Endothelial cell (in vitro differentiated cells): ENCODE measurements at regions not wholly inside any gene's neighbourhood (a gene's known extent, or its start where the extent isn't known, plus 50 kb on each side); places are given as distances from the start of the nearest gene placed in this dataset.

Experiments used
- DNase-seq: peaks from one replicate; pipeline ENCODE4 v3.0.0; 2021; ENCODE audit warnings: low spot score
- H3K27ac Mint-ChIP-seq: one replicate; pipeline ENCODE4 v1.8.0; 2021; ENCODE audit warnings: mixed read lengths, inconsistent platforms; ENCODE audit not compliant: unreplicated experiment
- H3K27me3 Mint-ChIP-seq: one replicate; pipeline ENCODE4 v1.8.0; 2021; ENCODE audit warnings: mild to moderate bottlenecking, moderate library complexity, mixed read lengths, inconsistent platforms; ENCODE audit not compliant: unreplicated experiment
- H3K36me3 Mint-ChIP-seq: one replicate; pipeline ENCODE4 v1.8.0; 2021; ENCODE audit warnings: mild to moderate bottlenecking, low read depth, mixed read lengths, inconsistent platforms; ENCODE audit not compliant: unreplicated experiment
- H3K4me1 Mint-ChIP-seq: one replicate; pipeline ENCODE4 v1.8.0; 2021; ENCODE audit warnings: mild to moderate bottlenecking, mixed read lengths, inconsistent platforms; ENCODE audit not compliant: unreplicated experiment
- H3K4me3 Mint-ChIP-seq: one replicate; pipeline ENCODE4 v1.8.0; 2021; ENCODE audit warnings: mild to moderate bottlenecking, mixed read lengths, inconsistent platforms; ENCODE audit not compliant: unreplicated experiment
- H3K9me3 Mint-ChIP-seq: one replicate; pipeline ENCODE4 v1.8.0; 2021; ENCODE audit warnings: mixed read lengths, inconsistent platforms; ENCODE audit not compliant: unreplicated experiment
- TF ChIP-seq, protein P1 (sequence below): fragments of 200-600 bp; sonication (generic); IDR thresholded peaks from one replicate; pipeline ENCODE4 v1.5.0; 2021; ENCODE audit warnings: antibody characterized with exemption; ENCODE audit not compliant: unreplicated experiment

DNA sequence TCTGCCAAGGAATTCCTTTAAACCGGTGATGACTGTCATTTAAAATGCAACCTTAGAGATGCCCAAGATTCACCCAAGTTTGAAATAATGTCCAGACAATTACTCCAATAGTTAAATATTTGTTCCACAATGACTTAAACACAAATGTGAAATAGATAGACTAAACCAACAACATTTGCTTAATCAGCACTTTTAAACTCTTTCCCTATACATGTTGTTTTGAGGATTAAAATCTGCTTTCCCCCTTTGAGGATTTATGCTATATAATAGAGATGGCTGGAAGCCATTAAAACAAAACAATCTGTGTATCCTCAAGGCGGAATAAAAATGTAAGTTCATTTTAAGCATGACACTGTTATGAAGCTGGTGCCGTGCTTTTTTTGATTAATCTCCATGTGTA is 297.8 kb upstream of the RSPO3 start:
- no peak overlapping the region for H3K27ac Mint-ChIP-seq

DNA sequence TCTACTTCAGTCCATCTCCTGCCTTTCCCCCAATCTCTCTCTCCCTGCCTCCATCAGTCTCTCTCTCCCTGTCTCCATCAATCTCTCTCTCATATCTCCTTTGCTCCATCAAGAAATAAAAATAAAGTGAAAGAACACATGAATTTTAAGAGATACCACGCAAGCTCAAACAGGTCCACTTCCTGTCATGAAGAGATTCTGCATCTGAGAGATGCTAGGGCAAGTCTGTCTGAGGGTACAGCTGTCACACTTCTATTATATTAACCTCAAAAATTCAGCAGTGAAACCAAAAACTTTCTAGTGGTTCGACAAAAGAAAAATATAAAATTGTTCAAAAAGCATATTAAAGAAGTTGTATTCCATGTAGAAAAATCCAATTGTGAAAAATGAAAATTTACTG is 296.8 kb upstream of the RSPO3 start:
- Mint-ChIP-seq H3K36me3 (no peaks in the 10 kb centered on the region), H3K4me3 (no peak overlapping the region), H3K4me1 (no peaks in the 10 kb centered on the region), H3K27ac (no peak overlapping the region), H3K27me3 (no peaks in the 10 kb centered on the region), H3K9me3 (no peaks in the 10 kb centered on the region)
- DNase-seq, result no peak
- TF ChIP-seq, protein P1, sequence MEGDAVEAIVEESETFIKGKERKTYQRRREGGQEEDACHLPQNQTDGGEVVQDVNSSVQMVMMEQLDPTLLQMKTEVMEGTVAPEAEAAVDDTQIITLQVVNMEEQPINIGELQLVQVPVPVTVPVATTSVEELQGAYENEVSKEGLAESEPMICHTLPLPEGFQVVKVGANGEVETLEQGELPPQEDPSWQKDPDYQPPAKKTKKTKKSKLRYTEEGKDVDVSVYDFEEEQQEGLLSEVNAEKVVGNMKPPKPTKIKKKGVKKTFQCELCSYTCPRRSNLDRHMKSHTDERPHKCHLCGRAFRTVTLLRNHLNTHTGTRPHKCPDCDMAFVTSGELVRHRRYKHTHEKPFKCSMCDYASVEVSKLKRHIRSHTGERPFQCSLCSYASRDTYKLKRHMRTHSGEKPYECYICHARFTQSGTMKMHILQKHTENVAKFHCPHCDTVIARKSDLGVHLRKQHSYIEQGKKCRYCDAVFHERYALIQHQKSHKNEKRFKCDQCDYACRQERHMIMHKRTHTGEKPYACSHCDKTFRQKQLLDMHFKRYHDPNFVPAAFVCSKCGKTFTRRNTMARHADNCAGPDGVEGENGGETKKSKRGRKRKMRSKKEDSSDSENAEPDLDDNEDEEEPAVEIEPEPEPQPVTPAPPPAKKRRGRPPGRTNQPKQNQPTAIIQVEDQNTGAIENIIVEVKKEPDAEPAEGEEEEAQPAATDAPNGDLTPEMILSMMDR, result no peak

More for the DNA sequence above, 297.8 kb upstream of the RSPO3 start:
- no peak for DNase-seq
- H3K4me1 Mint-ChIP-seq, result no peaks in the 10 kb centered on the region
- H3K27me3 Mint-ChIP-seq, result no peaks in the 10 kb centered on the region
- H3K9me3 Mint-ChIP-seq, result no peaks in the 10 kb centered on the region
- no peak overlapping the region for H3K4me3 Mint-ChIP-seq
- no peaks in the 10 kb centered on the region for H3K36me3 Mint-ChIP-seq
- TF ChIP-seq, protein P1, result no peak

DNA sequence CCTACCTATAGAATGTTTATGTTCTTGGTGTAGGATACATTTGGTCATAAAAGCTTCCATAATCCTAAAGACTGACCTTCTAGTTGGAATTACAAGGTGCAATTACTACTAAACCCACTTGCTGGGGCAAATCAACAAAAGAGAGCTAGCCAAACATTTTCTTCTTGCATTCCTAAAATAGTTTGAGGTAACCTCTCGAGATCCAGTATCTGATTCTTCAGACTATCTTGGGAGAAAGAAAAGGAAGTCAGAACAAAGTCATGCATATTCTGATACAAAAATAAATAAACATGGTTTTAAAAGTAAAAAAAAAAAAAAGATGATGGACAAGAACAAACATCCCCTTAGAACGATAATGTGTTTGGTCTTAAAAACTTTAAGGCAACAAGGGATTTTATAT is 294.2 kb upstream of the RSPO3 start:
- H3K27me3 Mint-ChIP-seq, result no peaks in the 10 kb centered on the region
- DNase-seq, result no peak
- no peaks in the 10 kb centered on the region for H3K9me3 Mint-ChIP-seq
- H3K4me3 Mint-ChIP-seq, result no peak overlapping the region
- no peaks in the 10 kb centered on the region for H3K4me1 Mint-ChIP-seq
- TF ChIP-seq, protein P1, result no peak
- no peak overlapping the region for H3K27ac Mint-ChIP-seq
- H3K36me3 Mint-ChIP-seq, result no peaks in the 10 kb centered on the region

DNA sequence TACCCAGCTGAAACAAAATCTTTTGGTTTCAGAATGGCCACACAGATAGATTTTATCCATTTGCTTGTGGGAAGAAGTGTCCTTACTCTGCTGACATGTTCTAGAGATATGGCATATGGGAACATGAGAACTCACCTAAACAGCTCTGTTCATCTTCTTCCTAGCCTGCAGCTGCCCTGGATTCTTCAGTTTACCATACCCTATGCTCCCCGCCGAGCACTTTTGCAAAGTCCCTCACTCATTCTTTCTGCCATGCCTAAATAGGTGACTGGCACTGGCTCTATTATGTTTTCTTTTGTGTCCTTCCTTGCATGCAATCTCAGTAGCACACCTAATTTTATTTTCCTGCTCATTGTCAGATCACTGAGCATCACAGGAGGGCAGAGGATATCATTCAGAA is 293.7 kb upstream of the RSPO3 start:
- Mint-ChIP-seq H3K36me3 (no peaks in the 10 kb centered on the region), H3K27ac (no peak overlapping the region), H3K27me3 (no peaks in the 10 kb centered on the region), H3K4me1 (no peaks in the 10 kb centered on the region), H3K9me3 (no peaks in the 10 kb centered on the region), H3K4me3 (no peak overlapping the region)
- TF ChIP-seq, protein P1, result no peak
- no peak for DNase-seq

DNA sequence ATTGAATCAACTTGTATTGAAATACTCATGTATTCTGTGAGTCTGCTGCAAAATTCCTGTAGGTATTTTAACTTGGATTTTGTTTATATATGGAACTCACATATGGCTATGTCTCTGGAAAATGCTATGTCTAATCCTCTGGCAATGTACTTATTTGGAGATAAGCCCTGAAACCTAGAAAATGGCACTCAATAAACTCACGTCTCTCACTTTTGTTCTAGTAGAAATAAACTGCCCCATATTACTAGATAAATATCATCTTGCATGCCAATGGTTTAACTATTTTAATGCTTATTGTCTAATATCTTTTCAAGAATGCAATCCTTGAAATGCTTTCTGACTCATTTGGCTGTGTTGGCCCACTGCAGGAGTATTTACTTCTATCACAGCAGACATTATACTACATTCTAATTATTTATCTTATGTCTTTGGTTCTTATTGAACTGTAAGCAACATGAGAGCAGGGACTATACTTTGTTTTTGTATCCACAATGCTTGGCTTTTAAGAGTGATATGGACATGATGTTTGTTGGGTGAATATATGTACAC is 292.2 kb upstream of the RSPO3 start:
- Mint-ChIP-seq H3K27ac (no peak overlapping the region), H3K27me3 (no peaks in the 10 kb centered on the region), H3K9me3 (no peaks in the 10 kb centered on the region), H3K4me1 (no peaks in the 10 kb centered on the region), H3K36me3 (no peaks in the 10 kb centered on the region), H3K4me3 (no peak overlapping the region)
- DNase-seq, result no peak
- TF ChIP-seq, protein P1, result no peak
